NCI-H1694 (cell line): ENCODE measurements at regions not wholly inside any gene's neighbourhood (a gene's known extent, or its start where the extent isn't known, plus 50 kb on each side); places are given as distances from the start of the nearest gene placed in this dataset.

Experiments used
- DNase-seq: peaks from one replicate; lab custom pipeline; 2025; lab: John Stamatoyannopoulos, UW

DNA sequence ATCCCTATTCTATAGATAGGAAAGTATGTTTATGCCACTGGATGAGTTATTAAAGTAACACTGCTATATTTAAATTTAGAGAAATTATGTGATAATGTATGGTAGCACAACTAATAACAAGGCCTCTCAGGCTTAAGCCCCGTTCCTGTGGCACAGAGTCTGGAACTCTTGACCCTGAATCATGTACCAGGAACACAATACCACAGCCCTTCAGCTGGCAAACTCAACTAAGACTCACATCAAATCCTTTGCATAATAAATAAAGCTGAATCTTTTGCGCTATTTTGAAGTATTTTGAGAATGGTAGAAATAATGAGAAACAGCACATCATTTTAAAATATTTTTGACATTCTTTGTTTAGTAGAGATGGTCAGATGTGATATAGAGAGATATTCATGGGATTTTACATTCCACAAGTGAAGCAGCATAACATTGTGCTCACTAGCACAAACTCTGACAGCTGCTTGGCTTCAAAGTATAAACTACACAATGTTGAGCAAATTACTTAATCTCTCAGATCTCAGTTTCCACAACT is 478.4 kb upstream of the FAM241A start:
- no peak for DNase-seq

DNA sequence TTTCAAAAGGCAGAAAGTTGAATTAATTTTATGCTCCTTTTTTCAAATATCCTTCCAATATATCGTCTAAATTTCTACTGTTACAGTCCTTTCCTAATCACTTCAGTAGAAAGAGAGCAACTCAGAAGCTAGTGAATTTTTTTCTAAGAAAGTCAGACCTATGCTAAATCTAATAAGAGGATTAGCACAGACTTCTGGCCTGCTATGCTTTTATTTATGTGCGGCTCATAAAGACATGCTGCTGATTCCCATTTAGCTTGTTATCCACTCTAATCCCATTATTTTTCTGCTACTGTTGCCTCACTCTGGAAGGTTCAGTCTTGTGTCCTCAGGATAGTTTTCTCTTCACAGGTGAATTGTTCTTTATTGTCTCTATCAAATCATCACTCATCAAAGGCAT is 473.5 kb upstream of the FAM241A start:
- no peak for DNase-seq

DNA sequence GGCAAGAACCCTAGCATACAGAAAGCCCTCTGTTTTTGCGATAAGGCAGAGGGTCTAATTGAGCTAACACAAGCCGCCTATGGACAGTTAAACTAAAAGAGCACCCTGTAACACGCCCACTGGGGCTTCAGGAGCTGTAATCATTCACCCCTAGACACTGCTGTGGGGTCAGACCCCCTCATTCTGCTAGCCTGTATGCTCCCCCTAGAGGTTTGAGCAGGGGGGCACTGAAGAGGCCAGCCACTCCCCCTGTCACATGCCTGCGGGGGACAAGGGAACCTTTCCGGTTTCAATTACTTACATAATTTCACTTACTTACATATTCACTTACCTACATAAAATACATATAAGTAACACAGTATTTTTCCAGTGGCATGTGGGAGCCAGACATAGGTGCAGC is 469.5 kb upstream of the FAM241A start:
- DNase-seq, result no peak

DNA sequence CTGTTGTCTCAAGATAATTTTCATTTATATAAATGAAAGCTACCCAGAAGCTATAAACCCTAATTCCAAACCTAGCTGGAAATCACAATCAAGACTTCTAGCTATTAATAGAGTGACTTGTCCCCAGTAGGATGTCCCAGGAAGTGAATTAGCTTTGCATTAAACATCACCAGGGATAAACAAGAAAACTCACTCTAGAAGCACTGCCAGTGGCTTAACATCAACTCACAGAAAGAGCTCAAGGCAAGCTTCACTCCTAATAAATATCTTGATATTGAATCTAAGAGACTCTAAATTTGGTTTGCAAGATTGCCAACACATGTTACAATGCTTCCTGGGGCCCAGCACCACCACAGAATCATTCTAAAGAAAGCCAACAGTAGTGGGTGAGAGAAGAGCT is 468.7 kb upstream of the FAM241A start:
- DNase-seq, result no peak

DNA sequence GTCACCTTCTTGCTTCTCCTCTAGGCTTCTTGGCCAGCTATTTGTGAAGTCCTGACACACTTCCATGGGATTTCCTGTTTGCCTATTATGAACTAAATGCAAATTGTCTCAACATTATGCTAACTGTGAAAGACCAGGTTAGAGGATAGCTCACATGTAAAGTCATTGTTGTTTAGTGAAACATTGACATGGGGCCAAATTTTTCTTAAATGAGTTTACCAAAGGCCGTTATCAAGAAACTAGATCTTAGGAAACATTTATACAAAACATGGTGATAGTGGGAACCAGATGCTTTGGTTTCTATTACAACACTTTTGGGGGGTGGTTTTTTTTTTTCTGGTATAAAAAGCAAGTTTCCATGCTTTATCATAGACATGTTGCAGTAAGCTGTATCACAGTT is 466.8 kb upstream of the FAM241A start:
- DNase-seq, result no peak

DNA sequence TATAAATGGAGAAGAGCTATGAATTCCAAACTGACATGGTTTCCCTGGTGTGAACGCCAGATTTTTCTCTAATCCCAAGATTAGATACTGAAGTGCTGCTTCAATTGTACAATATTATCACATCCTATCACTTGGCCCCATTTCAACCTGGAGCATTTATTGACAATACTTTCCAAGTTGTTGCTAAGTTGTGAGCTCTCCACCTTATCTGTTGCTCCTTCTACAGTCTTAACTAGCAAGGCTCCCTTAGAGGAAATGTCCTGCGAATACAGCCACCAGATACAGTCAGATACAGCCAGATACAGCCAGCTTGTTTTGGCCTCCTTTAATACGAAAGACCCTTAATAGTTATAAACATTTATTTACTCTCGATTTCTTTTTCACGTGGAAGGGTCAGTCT is 466.3 kb upstream of the FAM241A start:
- no peak for DNase-seq

DNA sequence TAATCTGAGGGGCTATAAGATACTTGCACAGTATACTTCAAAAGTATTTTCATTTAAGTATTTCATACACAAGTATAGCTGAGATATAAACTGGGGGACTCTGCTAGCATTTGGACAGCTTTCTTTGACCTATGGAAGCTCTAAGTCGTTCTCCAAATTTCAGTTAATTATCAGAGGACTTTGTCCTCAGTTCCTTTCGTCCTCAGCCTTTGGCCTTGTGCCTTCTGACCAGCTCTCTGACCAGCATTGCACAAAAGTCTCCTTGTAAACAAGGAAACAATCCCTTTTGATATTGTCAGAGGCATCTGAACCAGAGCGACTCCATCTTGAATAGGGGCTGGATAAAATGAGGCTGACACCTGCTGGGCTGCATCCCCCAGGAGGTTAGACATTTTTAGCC is 464.0 kb upstream of the FAM241A start:
- DNase-seq, result no peak

DNA sequence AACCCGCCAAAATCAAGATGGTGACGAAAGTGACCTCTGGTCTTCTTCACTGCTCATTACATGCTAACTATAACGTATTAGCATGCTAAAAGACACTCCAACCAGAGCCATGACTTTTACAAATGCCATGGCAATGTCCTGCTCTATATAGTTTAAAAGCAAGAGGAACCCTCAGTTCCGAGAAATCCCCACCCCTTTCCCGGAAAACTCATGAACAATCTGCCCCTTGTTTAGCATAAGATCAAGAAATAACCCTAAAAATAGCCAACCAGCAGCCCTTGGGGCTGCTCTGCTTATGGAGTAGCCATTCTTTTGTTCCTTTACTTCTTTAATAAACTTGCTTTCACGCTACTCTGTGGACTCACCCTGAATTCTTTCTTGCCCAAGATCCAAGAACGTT is 463.5 kb upstream of the FAM241A start:
- no peak for DNase-seq

DNA sequence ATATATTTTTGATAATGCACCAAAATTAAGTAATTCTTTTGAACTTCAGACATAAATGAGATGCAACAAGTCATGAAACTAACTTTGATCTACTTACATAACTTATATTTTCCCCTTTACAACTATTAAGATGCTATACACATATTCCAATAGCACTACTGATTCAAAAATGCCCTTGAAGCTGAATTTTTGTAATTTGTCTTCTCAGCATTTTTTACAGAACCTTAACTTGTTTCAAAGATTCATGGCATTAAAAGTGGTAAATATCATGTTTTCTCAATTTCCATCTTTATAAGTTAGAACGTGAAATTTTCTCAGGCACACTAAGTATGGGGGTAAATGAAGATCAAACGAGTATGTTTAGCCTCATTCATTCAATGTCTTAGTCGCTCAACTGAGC is 460.0 kb upstream of the FAM241A start:
- DNase-seq, result no peak

DNA sequence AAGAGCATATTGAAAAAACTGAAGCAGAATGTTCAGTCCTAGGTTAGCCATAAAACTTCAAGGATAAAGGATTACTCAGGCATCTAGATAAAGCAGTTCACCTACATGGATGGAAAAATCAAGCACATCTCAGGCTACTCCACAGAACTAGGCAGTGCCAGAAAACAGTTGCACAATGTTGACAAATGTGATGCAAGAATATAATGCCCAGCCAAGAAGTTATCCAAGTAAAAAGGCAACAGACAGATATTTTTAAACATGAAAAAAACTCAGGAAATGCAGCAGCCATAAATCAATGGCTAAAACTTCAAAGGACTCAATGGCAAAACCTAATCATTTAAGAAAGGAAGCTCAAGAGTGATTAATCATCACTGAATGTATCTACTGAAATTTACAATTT is 456.0 kb upstream of the FAM241A start:
- no peak for DNase-seq

DNA sequence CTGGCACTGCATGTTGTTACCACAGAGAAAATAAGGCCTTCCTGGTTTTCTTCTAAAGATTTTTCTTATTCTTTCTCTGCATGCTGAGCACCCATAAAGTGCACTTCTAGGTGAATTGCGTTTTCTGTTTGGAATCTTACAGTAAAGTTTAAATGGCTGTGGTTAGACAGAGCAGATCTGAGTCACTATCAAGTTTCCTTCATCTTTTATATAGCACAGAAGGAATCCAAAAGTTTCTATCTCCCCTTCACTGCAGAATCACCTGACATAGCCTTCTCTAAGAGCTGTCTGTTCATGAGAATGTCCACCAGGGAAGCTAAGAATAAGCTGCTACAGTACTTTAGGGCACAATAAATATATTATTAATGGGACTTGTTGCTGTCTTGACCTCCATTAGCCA is 455.5 kb upstream of the FAM241A start:
- no peak for DNase-seq

DNA sequence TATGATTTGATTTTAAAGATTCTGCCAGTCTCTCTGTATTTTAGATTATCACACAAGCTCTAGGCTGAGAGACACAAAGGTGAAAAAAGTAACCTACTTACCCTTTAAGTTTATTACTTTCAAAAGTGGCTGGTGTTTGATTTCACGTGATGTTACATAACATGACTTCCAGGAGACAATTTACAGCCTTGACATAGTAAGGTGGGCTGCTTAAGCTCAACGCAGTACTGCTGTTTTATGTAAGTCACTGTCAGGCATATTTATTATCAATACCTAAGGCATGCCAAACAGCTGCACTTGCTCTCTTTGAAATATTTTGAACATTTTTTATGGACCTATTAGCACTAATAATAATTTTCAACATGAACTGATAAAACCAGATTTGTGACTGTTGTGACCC is 451.5 kb upstream of the FAM241A start:
- no peak for DNase-seq

DNA sequence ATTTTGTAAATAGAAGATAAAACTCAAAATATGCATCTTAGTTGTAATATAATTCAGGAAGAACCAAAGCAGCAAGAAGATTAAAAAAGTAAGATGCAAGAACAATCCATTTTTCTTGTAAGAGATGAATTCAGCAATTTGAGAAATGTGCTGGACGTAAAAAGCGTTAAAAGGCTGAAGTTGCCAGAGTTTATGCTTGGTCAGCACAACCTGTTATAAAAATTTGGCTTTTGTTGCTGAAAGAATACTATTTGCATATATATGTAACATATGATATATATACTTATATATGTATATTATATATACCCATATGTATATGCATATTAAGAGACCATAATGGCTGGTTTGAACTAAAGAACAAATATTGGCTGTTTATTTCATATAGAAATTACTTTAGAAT is 449.6 kb upstream of the FAM241A start:
- DNase-seq, result no peak

DNA sequence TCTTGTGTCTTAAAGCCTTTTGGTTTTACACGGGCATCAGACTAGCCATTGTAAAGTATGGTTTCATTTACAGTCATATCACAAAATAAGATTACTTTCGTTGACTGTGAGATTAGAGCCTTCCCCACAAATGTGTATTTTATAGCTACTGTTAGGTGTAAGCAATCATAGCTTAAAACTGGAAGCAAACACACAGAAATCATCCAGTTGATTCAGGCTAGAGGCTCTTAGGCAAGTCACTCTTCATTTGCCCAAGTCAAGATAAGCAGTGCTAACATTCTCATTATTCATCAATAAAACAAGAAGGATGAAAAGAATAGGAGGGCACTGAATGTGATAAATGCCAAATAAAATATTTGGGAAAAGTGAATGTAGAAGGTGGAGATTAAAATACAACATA is 448.7 kb upstream of the FAM241A start:
- DNase-seq, result no peak

DNA sequence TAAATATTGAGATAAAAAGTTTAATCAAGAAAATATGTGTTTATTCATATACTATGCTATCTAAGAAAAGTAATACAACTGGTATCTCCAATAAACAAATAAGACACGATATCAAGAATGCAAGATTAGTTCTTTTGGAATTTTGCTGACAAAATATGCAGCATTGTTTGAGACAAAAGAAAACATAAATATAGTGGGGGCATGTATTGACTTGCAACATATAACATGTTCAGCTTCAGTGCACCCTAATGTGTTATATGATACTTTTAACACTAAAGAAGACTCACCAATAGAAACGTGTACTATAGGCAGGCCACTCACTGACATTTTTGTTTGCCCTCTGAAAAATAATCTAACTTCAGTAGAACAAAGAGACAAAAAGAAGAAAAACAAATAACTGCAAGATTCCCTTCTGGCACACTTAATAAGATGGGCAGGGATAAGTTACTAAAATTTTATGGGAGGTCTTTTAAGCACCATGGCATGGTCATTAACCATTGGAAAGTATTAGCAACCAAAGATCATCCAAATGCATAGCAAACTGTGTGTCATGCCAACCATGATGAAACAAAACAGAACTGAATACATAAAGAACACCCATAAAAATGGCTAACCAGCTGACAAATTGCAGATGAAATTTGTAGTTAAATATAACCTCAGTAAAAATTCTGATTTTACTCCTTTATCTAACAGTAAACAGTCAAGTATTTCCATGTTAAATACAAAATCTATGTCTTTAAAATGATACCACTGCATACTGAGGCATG is 447.9 kb upstream of the FAM241A start:
- no peak for DNase-seq

DNA sequence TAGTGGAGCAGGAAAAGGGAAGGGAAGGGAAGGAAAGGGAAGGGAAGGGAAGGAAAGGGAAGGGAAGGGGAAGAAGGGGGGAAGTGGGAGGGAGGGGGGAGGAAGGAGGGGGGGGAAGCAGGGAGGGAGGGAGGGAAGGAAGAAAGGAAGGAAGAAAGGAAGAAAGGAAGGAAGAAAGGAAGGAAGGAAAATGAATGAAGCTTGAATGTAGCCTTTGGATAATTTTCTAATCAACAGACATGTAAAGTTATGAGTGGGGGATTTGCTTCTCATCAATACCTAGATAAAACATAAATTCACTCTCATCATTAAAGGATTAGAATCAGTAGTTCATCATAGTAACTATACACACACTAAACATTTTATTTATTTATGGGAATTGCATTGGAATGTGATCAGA is 446.9 kb upstream of the FAM241A start:
- DNase-seq, result no peak

DNA sequence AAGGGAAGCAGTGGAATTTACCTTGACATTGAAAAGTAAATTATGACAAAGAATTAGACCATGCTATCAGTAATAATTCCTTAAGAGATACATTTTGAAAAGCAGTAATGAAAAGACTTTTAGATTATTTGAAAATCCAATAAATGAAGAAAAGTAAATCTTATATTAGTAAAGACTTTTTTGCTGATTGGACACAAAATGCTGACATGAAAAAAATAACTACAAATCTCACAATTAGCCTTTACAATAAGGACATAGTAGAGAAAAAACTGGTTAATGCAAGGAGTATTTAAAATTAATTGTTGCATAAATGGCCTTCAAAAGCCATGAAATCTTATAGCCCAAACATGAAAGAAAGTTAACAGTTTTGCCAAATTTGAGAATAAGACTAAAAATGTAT is 446.1 kb upstream of the FAM241A start:
- no peak for DNase-seq

DNA sequence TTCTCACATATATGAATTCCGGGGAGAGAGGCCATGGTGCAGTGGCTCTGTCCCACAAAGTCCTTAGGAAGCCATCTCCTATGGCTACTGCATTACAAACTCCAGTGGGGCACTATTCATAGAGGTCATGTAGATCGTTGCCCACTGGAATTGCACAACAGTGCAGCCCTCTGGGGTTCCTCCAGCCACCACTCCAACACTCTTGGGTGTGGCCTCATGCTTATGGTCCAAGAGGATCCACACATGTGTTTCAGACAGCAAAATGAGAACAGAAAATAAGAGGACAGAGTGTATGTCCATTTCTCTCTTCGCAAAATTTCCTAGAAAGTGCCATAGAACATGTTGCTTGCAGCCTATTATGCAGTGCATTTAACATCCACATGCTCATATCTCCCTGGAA is 444.2 kb upstream of the FAM241A start:
- DNase-seq, result no peak

DNA sequence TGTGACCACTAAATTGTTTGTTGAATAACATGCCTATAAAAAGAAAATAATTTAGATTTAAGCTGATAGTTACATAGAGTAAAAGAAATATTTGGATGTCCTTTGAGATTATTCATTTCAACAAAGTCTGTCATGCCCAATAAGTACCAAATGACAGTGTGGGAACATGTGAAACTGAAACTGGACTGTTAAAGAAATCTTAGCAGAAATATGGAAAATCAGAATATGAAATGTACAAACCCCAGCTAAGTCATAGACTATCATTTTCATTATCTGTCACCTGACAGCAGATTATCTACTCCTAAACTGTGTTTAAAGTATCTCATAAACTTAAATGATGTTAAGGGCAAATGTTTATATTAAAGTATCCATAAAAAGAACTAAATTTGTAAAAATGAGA is 437.8 kb upstream of the FAM241A start:
- no peak for DNase-seq

DNA sequence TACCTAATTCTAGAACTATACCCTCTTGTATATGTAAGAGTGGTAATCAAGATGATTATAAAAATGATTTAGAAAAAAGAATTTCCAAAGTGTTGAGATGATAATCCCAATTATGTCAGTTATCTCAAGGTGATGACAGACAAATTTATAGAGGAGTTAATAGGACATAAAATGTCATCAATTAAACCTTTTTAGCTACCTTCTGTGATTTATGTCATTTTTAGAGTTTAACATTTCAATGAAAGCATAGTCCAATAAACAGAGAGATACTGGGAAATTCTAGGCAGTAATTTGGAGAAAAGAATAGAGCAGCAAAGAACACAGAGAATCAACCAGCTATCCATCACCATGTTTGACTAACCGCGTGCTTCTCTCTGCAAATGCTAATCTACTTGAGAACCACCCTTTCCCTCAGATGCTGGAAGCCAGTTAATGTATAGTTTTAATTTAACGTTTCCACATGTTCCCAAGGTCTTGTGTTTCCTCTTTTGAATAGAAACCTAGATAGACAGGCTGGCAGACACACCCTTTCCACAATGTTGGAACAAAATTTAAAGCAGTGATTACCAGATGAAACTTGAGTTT is 433.1 kb upstream of the FAM241A start:
- no peak for DNase-seq

DNA sequence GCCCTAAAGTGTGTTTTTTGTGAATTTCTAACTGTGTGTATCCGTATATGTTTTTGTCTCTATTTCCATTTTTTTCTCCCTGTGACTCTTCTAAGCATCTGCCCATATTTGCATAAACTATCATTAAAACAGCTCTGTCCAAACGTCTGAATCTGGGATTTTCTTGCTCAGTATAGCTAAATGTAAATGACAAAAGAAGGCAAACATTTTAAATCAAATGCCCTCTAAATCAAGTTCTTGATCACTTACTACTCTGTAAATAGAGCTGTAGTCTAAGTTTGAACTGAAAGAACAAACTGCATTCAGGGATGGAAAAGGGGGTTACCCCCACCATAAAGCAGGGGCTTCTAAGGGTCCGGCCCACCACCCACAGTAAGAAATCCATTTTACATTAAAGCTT is 432.0 kb upstream of the FAM241A start:
- DNase-seq, result no peak

DNA sequence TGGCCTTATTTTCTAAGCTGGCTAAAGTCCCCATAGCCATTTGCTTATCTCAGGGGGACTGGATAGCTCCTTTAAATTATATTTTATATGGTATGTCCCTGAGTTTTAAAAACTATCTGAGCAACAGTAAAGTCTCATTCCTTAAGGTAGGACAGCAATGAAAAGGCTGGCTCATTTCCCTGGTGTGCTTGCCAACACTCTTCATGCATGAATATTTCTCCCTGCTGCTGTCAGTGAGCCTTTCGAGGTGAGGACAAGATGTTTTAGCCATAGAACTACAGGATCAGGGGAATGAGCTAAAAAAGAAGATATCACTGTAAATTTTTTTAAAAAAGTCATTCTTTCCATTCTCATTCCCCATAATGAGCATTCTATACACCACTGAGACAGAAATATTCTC is 427.3 kb upstream of the FAM241A start:
- no peak for DNase-seq

DNA sequence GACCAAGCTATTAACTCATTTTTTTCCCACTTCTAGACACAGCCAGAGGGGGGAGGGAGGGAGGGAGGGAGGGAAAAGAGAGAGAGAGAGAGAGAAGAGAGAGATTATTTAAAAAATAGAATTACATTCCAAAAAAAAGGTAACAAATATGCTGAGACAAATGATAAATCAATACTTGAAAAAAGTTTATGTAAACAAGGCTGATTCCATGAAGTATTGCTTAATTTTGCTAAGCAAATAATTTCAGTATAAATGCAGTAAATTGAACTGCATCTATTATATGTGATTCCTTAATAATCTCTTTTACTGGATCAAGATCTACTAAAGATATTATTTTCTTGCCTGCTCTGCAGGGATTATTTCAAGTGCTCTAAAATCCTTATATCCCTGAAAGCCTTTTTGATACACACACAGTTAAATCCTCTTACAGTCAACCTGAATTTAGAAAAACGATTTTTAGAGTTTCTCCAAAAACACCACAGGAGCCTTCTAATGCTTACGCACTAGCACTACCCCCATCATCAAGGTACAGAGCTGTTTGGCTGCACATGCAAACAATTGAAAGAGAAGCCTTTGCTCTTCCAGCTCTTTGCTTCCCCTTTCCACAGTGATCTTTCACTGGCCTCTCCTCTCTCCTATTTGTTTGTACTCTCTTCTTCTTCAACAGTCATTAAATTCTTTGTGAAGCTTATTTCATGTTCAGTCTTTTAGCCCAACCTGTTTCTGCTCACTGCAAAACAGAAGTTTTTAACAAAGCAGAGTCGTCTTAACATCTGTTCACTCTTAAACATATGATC is 426.3 kb upstream of the FAM241A start:
- no peak for DNase-seq
